Activated CD4-positive, alpha-beta T cell treated with anti-CD3 and anti-CD28 coated beads, Interleukin-2, Interleukin-6, amounts not matched to agents 100 ng/mL and 50 ng/mL, durations not matched to agents 16 hours and 8 hours (primary cell): ENCODE measurements at regions not wholly inside any gene's neighbourhood (a gene's known extent, or its start where the extent isn't known, plus 50 kb on each side); places are given as distances from the start of the nearest gene placed in this dataset.

Experiments used
- DNase-seq: peaks from one replicate; pipeline ENCODE4 v3.0.0-alpha.2; 2020

- DNase-seq, result no peak
Measured at GRCh38 chr5:5826911-5827310, 404.4 kb downstream of the ICE1 start.

DNA sequence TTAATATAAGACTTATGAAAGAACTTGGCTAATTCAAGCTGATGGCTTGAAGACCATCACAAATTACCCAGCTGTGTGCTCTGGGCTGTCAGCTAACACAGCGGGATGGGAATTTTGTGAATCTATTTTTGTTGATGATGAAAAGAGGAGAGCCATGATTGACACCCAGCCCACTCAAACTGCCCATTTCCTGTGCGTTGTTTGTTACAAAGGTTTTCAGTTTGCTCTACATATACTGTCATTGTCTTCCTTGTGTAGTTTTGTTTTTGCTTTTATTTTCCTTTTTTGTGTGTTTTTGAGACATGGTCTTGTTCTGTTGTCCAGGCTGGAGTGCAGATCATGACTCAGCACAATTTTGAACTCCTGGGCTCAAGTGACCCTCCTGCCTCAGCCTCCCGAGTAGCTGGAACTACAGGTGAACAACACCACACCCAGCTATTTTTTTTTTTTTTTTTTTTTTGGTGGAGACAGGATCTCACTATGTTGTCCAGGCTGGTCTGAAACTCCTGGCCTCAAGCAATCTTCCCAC, 400.3 kb downstream of the ICE1 start:
- DNase-seq, result no peak

GRCh38 chr5:5816960-5817359, 394.5 kb downstream of the ICE1 start:
- no peak for DNase-seq

DNA sequence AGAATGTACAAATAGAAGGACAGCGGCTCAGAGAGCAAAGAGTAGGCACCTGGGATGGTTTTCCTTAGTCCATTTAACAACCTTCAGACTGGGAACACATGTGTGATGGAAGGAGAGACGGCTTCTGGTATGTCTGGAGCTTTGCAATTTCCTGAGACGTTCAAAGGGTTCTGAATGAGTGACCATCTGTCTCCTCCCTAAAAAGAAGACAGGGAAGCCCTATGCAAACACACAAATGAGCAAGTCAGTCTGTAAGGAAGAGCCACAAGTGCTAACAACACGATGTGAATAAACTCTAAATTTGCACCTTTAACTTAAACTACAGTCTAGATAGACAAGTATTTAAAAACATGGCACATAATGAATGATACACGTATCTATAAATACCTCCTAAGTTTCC, 391.0 kb downstream of the ICE1 start:
- DNase-seq, result no peak

- DNase-seq, result no peak
Measured at GRCh38 chr5:5810461-5810860, 388.0 kb downstream of the ICE1 start.

DNA sequence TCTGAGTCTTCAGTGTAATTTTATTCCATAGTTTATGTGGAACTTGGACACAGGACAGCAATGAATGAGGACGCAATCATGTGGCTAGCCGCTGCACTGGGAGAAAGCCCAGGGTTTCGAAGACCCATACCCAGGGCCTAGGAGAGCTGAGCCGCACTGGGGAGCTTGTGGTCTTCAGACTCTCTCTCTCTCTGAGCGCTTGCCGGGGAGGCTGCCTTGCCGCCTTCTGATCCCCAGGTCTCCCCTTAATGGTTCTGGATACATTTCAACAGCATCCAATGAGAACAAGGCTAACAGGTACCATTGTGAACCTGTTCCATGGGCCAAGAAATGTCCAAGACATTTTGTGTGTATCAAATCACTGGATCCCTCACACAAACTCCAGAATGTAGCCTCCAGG, 383.4 kb downstream of the ICE1 start:
- DNase-seq, result no peak

DNA sequence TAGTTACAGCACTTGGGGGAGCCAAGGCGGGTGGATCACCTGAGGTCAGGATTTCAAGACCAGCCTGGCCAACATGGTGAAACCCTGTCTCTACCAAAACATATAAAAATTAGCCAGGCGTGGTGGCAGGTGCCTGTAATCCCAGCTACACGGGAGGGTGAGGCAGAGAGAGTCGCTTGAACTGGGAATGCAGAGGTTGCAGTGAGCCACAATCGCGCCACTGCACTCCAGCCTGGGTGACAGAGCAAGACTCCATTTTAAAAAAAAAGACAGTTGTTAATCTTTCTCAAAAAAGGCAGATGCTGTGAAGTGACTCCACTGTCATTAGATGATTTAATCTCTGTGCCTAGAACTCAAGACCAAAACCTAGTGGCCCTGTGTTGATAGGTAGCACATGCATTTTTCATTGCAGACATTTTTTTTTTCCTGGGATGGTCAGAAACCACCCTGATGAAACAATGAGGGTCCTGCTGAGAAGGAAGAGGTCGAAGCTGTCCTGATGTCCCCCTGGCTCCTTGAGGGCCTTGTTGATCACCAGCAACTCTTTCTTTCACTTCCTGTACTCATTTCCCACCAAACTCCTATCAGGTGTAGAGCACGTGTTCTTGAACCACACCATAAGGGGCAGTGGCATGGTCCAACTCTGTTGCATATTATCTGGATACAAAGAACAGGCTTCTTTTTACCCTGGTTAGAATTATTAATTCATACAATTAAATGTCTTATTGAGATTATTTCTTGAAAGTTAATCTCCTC, 382.2 kb downstream of the ICE1 start:
- no peak for DNase-seq

- DNase-seq, result no peak
Measured at GRCh38 chr5:5800801-5801761, 378.6 kb downstream of the ICE1 start.

DNA sequence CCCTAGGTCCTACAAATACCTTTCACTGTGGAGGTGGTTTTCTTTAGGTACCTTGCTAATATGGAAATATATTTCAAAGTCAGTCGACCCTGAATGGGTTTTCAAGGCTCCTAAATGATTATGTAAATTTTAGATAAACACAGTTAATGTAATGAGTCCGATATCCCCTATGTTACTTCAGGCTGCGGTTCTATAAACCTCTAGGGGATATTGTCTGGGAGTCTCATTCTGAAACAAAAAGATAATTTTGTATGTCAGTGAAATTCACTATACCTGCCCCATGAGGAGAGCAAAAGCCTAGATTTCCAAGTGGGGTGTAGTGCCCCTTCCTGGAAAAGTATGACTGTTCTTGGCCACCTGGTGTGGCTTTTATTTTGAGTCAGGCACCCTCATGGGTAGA, 377.3 kb downstream of the ICE1 start:
- DNase-seq, result no peak

GRCh38 chr5:5799229-5799628, 376.8 kb downstream of the ICE1 start:
- DNase-seq, result no peak

DNA sequence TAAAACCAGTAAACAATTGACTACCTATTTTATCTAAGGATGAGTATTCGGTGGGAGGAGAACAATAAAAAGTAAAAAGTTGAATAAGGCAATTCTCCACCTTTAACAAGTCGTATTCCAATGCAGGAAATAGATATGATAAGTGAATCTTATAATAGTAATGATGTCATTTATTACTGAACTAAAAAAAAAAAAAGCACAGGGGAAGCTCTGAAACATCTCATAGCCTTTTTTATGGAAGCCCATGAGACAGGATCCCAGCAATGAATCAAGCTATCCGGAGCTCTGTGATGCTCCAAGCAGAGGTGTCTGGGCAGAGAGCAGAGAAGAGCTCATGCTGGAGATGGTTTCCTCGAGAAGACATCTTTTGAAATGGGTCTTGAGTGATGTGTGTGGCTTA, 376.0 kb downstream of the ICE1 start:
- DNase-seq, result no peak

DNA sequence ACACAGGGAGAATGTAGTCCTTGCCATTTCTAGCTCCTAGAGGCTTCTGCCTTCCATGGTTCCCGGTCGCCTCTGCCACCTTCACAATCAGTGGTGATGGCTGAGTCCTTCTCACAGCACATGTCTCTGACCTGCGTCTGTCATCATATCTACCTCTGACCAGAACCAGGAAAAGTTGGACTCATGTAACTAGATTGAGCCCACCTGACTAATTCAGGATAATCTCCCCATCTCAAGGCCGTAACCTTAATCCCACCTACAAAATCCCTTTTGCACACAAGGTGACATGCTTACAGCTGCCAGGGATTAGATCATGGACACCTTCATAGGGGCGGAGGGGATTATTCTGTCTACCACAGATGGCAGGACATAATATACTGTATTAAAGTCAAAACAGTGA, 375.6 kb downstream of the ICE1 start:
- no peak for DNase-seq

GRCh38 chr5:5795074-5795771, 372.7 kb downstream of the ICE1 start:
- DNase-seq, result no peak

- no peak for DNase-seq
Measured at GRCh38 chr5:5794118-5794560, 371.7 kb downstream of the ICE1 start.

- DNase-seq, result no peak
Measured at GRCh38 chr5:5793242-5794117, 371.0 kb downstream of the ICE1 start.

DNA sequence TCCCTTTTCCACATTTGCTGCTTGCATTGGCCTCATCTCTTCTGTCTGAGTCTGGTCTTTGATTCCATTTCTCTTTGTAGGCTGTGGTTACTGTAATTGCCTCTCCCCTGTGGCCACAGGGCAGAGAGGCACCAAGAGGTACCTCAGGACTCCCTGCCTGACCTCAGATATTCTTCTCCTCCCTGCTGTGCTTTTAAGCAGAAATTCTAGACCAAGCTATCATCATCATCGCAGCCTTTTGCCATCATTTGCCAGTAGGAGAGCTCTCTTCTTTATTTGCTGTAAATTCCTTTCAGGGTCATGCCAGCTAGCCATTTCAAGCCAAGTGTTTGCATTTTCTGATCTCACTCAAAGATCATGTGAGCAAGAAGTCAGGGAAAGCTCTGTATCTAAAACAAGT, 369.6 kb downstream of the ICE1 start:
- DNase-seq, result no peak

- DNase-seq, result no peak
Measured at GRCh38 chr5:5788793-5789192, 366.3 kb downstream of the ICE1 start.

DNA sequence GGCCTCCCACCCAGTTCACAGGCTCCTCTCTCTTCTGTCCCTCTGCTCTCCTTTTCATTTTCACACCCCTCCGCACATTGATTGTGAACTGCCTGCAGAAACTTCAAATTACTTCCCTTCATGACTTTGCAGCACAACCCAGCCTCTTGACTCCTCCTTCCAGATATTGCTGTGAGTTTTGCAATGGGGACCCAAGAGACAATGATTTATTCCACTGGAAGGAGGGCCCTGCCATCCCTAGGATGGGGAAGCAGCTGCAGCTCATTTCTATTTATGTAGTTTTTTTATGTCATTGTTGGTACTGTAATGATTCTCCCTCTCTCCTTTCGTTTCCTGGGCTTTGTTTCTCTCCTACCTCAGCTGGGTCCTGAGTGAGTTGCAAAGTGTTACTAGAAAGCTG, 364.9 kb downstream of the ICE1 start:
- no peak for DNase-seq

GRCh38 chr5:5784101-5784500, 361.6 kb downstream of the ICE1 start:
- DNase-seq, result no peak

DNA sequence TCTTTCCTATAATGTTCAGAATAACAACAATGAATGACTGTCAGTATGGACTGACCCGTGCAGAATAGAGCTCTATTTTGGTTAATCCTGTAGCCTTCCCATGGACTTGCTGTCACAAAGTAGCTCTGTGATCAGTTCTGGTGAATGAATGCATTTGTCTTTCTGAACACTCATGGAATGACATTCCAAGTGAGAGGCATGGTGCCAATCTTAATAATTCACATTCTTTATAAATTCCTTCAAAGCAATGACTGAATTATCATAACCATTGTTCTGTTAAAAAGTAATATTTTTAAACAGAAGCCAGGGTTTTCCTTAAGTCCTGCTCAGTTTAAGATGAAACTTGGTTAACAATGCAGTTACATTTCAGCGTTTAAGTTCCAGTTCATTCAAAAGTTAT, 360.5 kb downstream of the ICE1 start:
- DNase-seq, result no peak

DNA sequence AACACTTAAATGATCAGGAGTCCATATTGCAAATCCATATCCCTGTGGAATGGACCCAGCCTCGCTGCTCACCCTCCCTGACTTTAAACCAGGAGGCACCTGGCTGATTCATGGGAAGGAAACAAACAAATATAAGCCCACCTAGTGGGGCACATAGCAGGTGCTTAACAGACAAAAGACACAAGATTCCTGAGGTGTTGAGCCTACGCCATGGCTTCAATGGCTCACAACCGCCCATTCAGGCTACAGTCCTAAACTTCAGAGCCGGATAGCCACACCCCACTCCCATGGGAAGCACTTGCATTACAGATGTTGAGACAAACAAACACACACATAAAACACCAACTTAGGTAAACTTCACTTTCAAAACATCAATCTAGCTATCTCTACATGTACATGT, 359.9 kb downstream of the ICE1 start:
- DNase-seq, result no peak

GRCh38 chr5:5781335-5781734, 358.9 kb downstream of the ICE1 start:
- no peak for DNase-seq
